VCaP (cell line): ENCODE measurements at regions not wholly inside any gene's neighbourhood (a gene's known extent, or its start where the extent isn't known, plus 50 kb on each side); places are given as distances from the start of the nearest gene placed in this dataset.

Experiments used
- H3K27ac ChIP-seq: fragments of 450-650 bp; 2 replicates; pipeline ENCODE4 v1.5.1; 2017
- CTCF ChIP-seq: fragments of 450-650 bp; conservative IDR thresholded peaks from 2 replicates; pipeline ENCODE4 v1.5.1; 2017; ENCODE audit warnings: mild to moderate bottlenecking, moderate library complexity

DNA sequence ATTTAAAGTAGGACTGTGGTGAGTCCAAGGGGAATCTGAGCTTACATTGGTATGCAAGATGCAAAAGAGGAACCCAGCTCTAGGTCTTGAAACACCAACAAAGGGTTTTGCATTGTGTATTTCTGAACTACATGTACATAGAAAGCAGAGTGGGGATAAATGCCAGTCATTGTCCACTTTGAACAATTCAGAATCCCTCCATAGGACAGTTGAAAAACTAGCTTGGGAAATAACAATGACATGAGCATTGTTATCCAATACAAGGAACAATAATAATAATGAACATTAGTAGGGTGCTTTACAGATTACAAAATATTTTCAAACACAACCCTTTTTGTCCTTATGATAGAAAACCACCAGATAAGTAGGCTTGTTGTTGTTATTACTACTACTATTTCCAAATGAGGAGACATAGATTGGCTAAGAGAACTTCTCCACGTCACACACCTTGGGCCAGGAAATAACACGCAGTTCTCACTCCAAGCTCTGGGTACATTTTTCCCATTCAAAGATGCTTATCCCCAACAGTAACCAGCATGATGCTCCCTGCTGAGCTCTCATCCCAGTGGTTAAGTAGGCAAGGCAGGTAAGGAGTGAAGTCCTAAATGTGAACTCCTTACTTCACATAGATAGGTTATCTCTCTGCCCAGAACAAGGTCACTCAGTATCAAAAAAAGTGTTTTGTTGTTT, 51.7 kb upstream of the RASSF8 start:
- no peak for TF ChIP-seq CTCF
- no peak overlapping the region for H3K27ac ChIP-seq
